Kidney (tissue), 13 donors: ENCODE measurements at regions not wholly inside any gene's neighbourhood (a gene's known extent, or its start where the extent isn't known, plus 50 kb on each side); places are given as distances from the start of the nearest gene placed in this dataset.

Source experiments
- DNase-seq, 5 donors: peaks; one replicate each; pipeline ENCODE4 v3.0.0-alpha.2; 2013 to 2020
- FAIRE-seq: peaks from 2 replicates; lab custom pipeline; 2012; peaks lifted over from hg19 to GRCh38; lab: Jason Lieb, UNC
- H3K27ac ChIP-seq, 2 donors: one replicate each; pipeline ENCODE4 v1.7.0; 2013; ENCODE audit warnings: low read depth in 2 of 2, low read length in 2 of 2, inconsistent platforms in 1 of 2
- H3K27me3 ChIP-seq: one replicate; pipeline ENCODE4 v1.7.1; 2013; ENCODE audit warnings: low read length, inconsistent platforms; ENCODE audit not compliant: control insufficient read depth, insufficient read depth
- H3K36me3 ChIP-seq, 3 donors: one replicate each; pipeline versions ENCODE4 v1.7.0 to v1.7.1; 2013; ENCODE audit warnings: low read length in 3 of 3, control low read depth in 1 of 3, inconsistent platforms in 1 of 3; ENCODE audit not compliant: insufficient read depth in 3 of 3, control insufficient read depth in 2 of 3
- H3K4me1 ChIP-seq, 3 donors: one replicate each; pipeline versions ENCODE4 v1.7.0 to v1.7.1; 2013; ENCODE audit warnings: low read length in 3 of 3, inconsistent platforms in 1 of 3, low read depth in 1 of 3; ENCODE audit not compliant: control insufficient read depth in 2 of 3, insufficient read depth in 2 of 3
- H3K4me3 ChIP-seq, 3 donors: one replicate each; pipeline versions ENCODE4 v1.7.0 to v1.8.1; 2013; ENCODE audit warnings: low read length in 3 of 3, control low read depth in 1 of 3, inconsistent platforms in 1 of 3
- H3K9ac ChIP-seq, 3 donors: one replicate each; pipeline versions ENCODE4 v1.7.0 to v1.7.1; 2013; ENCODE audit warnings: low read length in 3 of 3, control low read depth in 1 of 3, inconsistent platforms in 1 of 3
- H3K9me3 ChIP-seq, 3 donors: one replicate each; pipeline versions ENCODE4 v1.7.0 to v1.7.1; 2013; ENCODE audit warnings: low read length in 3 of 3, control low read depth in 1 of 3, inconsistent platforms in 1 of 3; ENCODE audit not compliant: control insufficient read depth in 2 of 3, insufficient read depth in 1 of 3
- intact Hi-C: fragments of 100-400 bp; cut with DNase I; formaldehyde crosslinking; loops from one replicate; pipeline ENCODE4 v1.11.1; 2022
- TF ChIP-seq, protein P1 (sequence below): IDR thresholded peaks from 3 replicates; pipeline ENCODE4 v1.5.1; 2012; ENCODE audit warnings: mild to moderate bottlenecking, moderate library complexity, borderline replicate concordance; ENCODE audit not compliant: insufficient read depth; ENCODE audit errors: extremely low read depth
- donor health status: control.
- donor health status: control.
- donor health status: control.
- donor health status: control.
- donor health status: control.
- donor health status: DM: yes; HTN: yes; CAD: no.
- donor health status: Normal renal cell carcinoma (clear cell type).

- Histone ChIP-seq H3K4me3 (no peak overlapping the region), H3K27me3 (no peaks in the 10 kb centered on the region), H3K27ac (no peak overlapping the region), H3K9ac (no peak overlapping the region), H3K4me1 (no peaks in the 10 kb centered on the region), H3K36me3 (no peaks in the 10 kb centered on the region), H3K9me3 (peaks cover 0 to 4% (median 2%) of the 10 kb centered on the region in 3 donors)
- TF ChIP-seq, protein P1, sequence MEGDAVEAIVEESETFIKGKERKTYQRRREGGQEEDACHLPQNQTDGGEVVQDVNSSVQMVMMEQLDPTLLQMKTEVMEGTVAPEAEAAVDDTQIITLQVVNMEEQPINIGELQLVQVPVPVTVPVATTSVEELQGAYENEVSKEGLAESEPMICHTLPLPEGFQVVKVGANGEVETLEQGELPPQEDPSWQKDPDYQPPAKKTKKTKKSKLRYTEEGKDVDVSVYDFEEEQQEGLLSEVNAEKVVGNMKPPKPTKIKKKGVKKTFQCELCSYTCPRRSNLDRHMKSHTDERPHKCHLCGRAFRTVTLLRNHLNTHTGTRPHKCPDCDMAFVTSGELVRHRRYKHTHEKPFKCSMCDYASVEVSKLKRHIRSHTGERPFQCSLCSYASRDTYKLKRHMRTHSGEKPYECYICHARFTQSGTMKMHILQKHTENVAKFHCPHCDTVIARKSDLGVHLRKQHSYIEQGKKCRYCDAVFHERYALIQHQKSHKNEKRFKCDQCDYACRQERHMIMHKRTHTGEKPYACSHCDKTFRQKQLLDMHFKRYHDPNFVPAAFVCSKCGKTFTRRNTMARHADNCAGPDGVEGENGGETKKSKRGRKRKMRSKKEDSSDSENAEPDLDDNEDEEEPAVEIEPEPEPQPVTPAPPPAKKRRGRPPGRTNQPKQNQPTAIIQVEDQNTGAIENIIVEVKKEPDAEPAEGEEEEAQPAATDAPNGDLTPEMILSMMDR = no peak
- FAIRE-seq (no peak), DNase-seq (no peak)
- intact Hi-C loops = no loop called here
Observed at GRCh38 chr18:78603102-78603983, 376.3 kb upstream of the SALL3 start.

- H3K4me1 ChIP-seq = no peaks in the 10 kb centered on the region
- no peak overlapping the region for H3K27ac ChIP-seq
- no peaks in the 10 kb centered on the region for H3K36me3 ChIP-seq
- no peaks in the 10 kb centered on the region for H3K27me3 ChIP-seq
- peaks cover 0 to 4% (median 2%) of the 10 kb centered on the region in 3 donors for H3K9me3 ChIP-seq
- H3K4me3 ChIP-seq = no peak overlapping the region
- no peak overlapping the region for H3K9ac ChIP-seq
- FAIRE-seq (no peak), DNase-seq (no peak)
- TF ChIP-seq, protein P1 = no peak
- intact Hi-C loops = no loop called here
Observed at GRCh38 chr18:78605255-78605654, 374.4 kb upstream of the SALL3 start.

DNA sequence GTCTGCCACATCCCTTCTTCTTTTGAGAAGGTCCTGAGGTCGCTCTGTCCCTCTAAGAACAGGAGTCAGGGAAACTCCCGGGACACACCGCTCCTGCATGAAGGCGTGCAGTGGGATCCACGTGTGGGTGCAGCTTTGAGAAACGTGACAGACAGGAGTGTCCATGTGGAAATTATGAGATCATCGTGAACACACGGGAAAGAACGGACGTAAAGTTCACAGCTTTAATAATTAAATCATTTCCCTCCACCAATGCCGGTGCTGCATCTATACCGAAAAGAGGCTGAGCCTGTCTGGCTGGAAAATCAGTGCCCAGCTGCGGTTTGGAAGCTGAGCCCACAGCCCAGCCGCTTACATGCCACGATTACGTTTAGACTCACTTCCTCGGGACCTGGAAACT lies 372.4 kb upstream of the SALL3 start:
- DNase-seq = no peak
- H3K4me3 ChIP-seq = no peak overlapping the region
- peaks cover 0 to 4% (median 2%) of the 10 kb centered on the region in 3 donors for H3K9me3 ChIP-seq
- intact Hi-C loops = no loop called here
- H3K27me3 ChIP-seq = no peaks in the 10 kb centered on the region
- no peaks in the 10 kb centered on the region for H3K36me3 ChIP-seq
- H3K4me1 ChIP-seq = no peaks in the 10 kb centered on the region
- H3K27ac ChIP-seq = no peak overlapping the region
- TF ChIP-seq, protein P1 = no peak
- no peak overlapping the region for H3K9ac ChIP-seq
- no peak for FAIRE-seq
